CD1c-positive myeloid dendritic cell (primary cell): ENCODE measurements at regions not wholly inside any gene's neighbourhood (a gene's known extent, or its start where the extent isn't known, plus 50 kb on each side); places are given as distances from the start of the nearest gene placed in this dataset.
"Not testable (repeated sequence)": the region's sequence is repeated elsewhere in the genome, so short reads cannot be mapped to it uniquely, and the experiment has no call there.

Experiments
- DNase-seq: peaks from one replicate; pipeline ENCODE4 v3.0.0-alpha.2; 2016; ENCODE audit errors: extremely low spot score

DNA sequence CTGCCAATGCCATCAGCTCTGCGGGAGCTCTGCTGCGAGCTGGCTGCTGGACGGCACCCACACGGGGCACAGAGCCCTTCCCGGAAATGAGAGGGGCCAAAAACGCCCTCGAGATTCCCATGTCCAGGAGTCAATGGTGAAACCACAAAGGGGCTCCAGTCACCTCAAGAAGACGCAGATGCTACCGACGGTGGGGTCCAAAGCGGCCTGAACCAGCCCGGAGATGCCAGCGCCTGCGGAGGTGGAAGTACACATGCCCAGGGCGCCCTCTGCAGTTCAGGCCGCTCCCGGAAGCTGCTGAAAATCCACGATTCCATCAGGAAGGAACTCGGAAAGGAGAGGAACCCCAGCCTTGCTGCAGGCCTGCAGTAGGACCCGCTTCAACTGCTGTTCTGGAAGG lies 82.4 kb upstream of the SELENOP start:
- no peak for DNase-seq

DNA sequence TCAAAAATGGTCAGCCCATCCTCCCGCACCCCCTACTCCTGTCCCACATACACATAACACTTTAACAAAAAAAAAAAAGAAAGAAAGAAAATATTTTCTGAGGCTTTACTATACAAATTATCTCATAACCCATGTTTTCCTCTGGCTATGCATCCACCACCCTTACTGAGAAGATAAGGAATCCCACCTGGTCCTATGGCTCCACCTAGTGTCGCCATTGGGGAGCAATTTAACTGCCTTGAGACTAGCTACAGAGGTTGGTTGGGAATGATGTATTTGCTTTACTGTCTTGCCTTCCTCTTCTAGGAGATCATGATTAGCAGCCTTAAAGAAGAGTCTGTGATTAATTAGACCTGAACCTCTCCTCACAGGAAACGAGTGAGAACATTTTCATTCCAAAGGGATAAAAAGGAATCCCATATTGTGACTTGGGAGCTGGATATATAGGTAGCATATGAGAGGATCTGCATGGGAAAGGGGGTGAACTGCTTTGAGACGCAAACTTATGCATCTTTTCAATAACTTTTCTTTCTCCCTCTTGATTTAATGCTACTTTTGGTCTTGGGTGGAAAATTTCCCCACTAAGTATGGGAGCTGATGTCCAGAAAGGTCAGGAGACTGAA lies 77.7 kb upstream of the SELENOP start:
- DNase-seq: peak; percentile 68

DNA sequence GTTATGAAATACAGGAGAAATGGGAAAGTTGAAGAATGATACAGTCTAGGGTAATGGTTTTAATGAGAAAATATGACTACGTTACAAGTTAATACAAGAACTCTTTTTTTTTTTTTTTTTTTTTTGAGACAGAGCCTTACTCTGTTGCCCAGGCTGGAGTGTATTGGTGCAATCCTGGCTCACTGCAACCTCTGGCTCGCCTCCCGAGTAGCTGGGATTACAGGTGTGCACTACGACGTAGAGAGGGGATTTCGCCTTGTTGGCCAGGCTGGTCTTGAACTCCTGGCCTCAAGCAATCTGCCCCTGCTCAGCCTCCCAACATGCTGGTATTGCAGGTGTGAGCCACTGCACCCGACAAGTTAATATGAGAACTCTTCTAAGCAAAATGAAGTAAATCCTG lies 77.1 kb upstream of the SELENOP start:
- DNase-seq: no peak

DNA sequence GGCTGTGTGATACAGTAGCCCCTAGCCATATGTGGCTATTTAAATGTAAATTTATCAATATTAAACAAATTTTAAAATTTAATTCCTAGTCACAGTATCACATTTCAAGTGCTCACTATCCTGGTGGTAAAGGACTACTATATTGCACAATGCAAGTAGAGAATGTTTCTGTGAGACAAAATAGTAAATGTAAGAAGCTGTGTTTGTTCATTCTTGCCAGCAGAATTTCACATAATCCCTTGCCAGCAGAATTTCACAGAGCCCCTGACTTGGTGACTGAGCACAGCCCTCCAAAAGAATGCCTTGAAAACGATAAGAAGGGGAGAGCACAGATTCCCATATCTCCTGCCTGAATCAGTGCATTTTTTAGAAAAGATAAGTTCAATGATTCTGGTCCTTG lies 75.9 kb upstream of the SELENOP start:
- no peak for DNase-seq

DNA sequence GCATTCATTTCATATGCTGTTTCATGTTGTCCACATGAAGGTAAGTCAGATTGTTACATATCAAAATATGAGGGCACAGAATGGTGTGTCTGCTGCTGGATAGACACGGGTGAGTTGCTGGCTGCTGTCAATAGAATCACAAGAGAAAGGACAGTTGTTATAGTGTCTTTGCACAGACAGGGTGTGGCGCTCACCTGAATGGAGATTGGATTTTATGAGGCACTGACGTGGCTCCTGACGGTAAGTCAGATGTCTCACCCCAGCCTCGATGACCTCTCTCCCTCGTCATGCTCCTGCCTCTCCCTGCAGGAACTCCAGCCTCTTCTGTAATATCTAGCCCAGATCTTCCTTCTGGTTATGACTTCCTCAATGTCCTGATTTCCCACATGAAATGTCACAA lies 75.4 kb upstream of the SELENOP start:
- DNase-seq: no peak

DNA sequence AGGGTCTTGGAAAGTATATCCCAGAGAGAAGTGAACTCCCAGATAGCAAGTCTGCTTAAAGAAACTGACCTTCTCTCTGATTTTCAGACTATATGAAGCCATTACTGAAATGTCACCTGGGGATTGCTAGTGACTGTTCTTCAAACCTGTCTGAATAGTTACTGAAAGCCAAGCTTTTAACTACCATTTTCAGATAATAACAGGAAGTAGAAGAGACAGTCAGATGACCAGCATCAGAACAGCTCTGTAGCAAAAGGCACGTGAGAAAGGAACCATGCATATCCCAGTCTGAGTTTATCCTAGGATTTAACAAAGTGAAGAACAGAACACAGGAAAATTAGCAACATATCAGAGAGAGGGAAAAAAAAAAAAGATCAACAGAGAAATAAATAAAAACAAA lies 74.9 kb upstream of the SELENOP start:
- peak; percentile 4 for DNase-seq

DNA sequence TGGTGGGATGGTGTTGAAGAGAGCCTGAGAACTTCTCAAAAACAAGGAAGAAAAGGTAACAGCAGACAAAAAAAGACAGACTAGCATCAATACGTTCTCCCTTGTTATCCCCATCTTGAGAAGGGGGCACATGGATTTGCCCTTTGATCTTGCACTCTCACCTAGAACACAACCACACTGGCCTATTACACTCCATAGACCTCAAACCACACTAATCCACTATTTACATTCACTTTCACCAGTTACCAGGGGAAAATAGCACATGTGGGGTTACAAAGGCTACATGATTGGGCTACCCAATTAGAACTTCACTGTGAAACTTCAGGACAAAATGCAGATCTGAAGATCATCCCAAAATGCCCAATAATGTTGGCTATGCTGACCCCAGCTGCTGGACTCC lies 72.6 kb upstream of the SELENOP start:
- no peak for DNase-seq

DNA sequence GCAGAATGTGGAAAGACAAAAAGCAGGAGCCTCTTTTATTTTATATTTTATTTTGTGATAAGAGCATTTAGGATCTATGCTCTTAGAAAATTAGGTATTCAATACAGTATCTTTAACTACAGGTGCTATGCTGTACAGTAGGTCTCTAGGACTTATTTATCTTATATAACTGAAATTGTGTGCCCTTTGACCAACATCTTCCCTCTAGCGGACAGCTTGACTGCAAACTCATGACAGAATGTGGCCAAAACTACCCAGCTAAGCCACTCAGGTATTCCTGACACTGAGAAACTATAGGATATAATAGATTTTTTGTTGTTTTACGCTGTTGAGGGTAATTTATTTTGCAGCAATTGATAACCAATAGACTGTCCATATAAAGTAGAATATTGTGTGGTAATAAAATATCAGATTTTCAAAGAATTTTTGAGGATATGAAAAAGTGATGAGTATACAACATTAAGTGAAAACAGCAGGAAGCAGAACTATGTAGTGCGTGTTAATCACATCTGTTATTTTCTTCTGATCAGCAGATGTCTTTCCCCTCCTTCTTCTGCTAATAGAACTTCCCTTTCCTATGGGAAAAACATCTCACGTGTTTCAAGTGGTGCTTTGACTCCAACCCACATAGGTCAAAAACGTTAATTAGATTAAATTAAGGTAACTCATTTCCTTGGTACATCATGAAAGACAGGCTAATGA lies 69.9 kb upstream of the SELENOP start:
- DNase-seq: peak; percentile 18

DNA sequence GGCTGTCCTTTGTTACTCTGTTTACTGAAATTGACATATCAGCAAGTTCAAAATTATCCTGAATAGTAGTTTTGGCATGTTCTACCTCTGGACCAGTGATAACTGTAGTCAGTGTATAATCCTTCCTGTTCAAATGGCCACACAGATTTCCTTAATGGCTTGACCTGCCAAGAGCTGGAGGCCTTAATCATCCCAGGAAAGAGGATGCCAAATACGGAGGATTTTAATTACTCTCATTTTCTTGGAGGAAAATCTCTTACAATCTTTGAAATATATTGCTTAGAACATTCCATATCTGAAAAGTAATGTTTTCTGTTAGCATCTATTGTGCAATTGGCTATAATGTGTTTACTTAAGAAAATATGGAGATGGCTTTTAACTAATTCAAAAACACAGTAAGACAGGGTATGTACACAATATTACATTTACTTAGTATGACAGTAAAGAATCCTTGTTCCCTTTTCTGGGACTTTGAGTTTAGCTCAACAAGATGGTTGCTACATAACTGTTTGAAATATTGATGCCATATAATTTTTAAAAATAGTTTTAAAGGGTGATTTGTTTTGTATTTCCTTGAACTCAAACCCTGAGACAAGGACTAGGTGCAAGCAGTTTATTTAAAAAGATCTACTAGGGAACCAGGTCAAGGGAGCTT lies 68.9 kb upstream of the SELENOP start:
- no peak for DNase-seq

DNA sequence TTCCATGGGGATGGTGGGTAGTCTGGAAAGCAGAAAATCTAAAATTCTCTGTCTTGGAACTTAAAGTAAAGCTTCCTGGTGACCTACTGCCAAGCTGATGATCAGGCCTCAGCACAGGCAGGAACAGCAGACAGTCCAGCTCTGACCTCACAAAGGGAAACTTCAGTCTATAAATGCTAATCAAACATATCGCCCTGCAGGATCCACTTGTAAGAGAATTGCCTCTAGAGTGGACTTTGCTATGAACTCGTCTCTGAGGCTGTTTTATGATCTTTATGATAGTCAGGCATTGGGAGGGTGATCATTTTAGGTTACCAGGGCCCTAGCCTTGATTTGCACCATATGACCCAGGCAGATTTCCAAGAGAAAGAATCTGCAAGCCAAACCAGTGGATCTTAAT lies 67.6 kb upstream of the SELENOP start:
- no peak for DNase-seq

DNA sequence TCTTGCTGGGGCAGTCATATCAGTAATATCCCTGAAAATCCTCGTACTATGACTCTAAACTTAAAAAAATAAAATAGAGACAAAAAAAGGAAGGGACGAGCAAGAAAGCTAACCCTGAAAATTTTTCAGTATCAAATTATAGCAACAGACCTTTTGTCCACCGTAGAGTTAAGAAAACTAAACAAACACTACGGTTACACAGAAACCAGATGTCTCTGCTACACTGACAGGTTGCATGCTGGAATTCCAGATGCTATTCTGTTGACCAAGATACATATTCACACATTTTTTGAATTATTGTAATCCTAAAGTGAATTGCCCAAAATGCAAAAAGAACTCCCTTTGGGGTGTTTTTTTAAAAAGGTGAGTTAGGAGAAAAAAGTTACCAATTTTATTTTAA lies 66.9 kb upstream of the SELENOP start:
- no peak for DNase-seq

DNA sequence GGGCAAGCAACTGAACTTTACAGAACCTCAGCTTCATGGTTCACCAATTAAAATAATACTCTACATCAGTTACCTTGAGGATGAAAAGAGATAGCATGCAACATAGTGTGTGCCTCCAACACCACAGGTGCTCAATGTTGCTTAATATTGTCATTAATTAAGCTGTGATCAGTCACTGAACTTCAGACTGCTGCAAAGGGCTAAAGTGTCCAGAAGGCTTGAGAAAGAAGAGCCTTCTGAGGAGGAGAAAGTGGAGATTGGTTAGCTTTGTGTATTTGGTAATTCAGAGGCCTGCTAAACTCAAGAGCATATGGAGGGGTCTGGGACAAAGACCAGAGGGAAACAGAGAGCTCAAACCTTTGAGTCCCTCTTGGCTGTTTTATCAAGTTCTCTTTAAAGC lies 66.3 kb upstream of the SELENOP start:
- DNase-seq: no peak

DNA sequence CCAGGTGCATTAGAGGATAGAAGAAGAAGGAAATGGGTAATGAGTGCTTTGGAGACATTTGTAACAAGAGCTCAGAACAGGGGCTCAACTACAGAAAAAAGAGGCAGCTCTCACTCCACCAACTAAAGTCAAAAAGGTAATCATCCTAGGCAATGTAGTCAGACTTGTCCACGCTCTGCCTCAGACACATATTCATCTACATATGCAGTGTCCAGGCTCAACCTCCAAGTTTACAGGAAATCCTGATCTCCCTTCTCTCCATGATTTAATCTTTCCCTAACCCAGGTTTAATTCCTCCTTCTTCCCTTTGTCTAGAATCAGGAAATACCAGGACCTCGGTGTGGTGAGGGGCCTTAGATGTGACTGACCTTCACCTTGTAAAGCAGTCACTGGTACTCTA lies 65.7 kb upstream of the SELENOP start:
- no peak for DNase-seq

DNA sequence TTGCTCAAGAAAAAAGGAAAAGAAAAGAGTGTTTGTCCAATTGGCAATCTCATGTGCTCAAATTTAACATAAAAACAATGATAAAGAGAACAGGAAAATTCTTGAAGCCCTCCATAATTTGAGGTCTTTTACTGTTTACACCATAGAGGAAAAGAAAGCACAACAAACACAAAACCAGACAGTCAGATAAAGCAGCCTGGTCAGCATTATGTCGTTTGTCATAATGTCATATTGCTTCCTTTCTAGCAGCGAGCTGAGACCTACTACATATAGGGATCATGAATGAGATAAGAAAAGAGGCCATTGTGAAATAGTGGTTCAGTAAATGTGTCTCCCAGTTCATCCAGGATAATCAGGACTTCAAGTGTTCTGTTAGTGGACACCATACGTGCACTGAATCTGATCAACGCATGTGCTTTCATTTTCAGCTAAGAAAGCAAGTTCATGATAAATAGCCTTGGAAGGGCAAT lies 64.7 kb upstream of the SELENOP start:
- no peak for DNase-seq

DNA sequence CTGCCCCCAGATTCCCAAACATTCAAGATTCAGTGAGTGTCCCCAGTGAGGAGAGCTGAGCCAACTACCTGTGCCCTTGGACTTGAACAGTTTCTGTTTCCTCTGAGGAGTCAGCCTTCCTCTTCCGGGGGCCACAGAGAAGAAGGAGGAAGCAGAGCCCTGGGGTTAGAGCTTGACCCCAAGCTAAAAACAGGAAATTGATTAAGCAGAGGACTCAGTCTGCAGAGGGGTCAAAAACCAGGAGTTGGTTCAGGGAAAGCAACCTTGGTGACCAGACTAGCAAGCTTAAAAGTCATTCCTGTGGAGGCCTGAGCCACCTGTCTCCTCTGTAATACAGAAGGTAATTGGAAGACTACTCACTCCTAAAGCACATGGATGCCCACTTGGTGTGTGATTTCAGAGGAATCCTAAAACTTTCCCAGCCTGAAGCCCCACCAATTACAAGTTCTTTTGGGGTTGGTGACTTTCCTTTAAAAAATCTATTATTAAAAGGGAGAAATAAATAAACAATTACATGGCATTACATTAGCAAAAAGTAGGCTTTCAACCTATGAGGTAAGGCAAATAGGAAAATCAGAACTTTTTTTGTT lies 64.2 kb upstream of the SELENOP start:
- no peak for DNase-seq

DNA sequence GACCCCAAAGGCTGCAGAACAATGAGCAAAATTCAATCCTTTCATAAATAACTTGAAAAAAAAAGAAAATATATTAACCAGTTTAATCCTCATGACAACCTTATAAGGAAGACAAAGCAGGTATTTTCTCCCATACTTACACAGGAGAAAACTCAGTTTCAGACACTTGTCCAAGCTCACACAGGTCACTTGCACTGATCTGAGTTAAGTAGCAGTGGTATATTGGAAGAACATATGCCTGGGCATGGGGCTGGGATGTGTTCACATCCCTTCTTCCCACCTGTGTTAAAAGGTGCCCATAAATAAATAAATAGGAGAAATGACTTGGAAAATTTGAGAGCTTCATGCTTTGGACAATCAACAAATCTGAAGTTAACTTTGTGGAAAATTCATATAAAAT lies 63.5 kb upstream of the SELENOP start:
- no peak for DNase-seq

DNA sequence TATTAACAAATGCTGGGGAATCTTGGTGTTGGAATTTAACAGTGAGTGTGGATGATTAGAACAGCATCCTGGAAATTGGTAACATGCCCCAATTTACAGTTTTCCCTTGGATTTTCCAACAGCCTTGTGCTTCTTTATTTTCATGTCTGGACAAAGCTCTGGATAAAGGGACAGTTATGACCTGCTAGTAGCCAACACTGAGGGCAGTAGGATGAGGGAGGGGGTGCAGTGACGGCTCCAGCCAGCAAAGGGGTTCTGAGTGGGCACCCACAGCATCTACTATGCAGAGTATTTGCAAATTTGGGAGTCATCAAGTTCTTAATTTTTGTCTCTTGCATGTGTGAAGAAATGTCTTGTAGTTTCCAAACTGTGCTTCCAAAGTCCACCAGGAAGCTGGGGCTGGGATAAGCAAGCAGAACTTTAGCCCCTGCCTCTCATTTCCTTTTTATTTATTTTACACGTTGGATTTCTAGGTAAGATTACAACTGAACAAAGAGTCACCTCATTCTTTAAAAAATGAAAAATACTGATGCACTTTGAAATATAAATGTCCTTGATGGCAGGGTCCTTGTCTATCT lies 63.0 kb upstream of the SELENOP start:
- DNase-seq: no peak

DNA sequence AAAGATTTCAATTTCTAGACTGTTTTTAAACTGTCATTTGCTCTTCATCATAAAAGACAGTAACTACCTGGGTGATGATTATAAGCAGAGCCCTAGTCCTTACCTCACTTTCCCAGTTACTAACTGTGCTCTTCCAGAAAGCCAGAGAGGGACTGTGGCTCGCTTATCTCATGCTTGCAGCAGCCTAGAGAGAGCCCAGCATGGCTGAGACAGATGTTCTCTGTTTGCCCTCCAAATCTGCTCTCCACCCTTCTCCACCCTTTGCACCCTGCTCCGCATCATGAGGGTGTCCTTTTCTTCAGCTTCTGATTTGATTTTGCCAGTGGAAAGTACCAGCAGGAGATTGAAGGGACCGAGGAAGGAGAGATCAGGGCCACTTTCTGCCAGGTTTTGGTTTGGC lies 61.2 kb upstream of the SELENOP start:
- no peak for DNase-seq

DNA sequence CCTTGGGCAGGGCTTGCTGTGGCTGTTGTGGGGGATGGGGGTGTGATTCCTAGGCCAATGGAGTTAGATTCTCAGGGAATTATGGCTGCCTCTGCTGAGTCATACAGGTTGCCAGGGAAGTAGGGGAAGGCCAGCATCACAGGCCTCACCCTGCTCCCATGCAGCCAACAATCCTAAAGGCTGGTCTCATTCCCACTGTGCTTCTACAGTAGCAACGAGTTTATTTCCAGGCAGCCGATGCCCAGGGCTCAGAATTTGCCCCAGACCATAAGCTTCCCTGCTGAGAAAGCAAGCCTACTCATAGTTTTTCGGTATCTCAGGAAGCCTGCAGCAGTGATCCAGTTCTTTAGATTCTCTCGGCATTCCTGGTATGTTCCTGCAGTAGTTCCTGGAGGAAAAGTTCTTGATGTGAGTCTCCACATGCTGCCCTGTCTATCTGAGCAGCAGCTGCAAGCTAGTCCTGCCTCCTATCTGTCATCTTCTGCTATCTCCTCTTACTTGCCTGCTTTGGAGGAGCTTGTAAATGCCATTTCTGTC lies 59.3 kb upstream of the SELENOP start:
- no peak for DNase-seq

DNA sequence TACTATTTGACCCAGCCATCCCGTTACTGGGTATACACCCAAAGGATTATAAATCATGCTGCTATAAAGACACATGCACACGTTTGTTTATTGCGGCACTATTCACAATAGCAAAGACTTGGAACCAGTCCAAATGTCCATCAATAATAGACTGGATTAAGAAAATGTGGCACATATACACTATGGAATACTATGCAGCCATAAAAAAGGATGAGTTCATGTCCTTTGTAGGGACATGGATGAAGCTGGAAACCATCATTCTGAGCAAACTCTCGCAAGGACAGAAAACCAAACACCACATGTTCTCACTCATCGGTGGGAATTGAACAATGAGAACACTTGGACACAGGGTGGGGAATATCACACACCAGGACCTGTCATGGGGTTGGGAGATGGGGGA lies 56.7 kb upstream of the SELENOP start:
- DNase-seq: not testable (repeated sequence)

DNA sequence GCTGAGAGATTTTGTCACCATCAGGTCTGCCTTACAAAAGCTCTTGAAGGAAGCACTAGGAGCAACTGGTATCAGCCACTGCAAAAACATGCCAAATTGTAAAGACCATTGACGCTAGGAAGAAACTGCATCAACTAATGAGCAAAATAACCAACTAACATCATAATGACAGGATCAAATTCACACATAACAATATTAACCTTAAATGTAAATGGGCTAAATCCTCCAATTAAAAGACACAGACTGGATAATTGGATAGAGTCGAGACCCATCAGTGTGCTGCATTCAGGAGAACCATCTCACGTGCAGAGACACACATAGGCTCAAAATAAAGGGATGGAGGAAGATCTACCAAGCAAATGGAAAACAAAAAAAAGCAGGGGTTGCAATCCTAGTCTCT lies 53.1 kb upstream of the SELENOP start:
- not testable (repeated sequence) for DNase-seq
